Spleen (tissue), 11 donors: ENCODE measurements at regions not wholly inside any gene's neighbourhood (a gene's known extent, or its start where the extent isn't known, plus 50 kb on each side); places are given as distances from the start of the nearest gene placed in this dataset.

ENCODE experiments used
- DNase-seq: peaks from one replicate; pipeline ENCODE4 v3.0.0-alpha.2; 2020
- H3K27ac ChIP-seq, 8 donors: fragments of 200-600 bp; sonication (generic) in 7 of 8; 1 replicate in 4 of 8; 2 replicates in 4 of 8; pipeline versions ENCODE4 v1.5.0 to v1.8.0; 2016 to 2021; ENCODE audit warnings: inconsistent platforms in 4 of 8, mild to moderate bottlenecking in 4 of 8, moderate library complexity in 1 of 8
- H3K27me3 ChIP-seq, 7 donors: fragments of 200-600 bp; sonication (generic) in 6 of 7; replicated peaks in 1 of 7; 1 replicate in 4 of 7; 2 replicates in 3 of 7; pipeline versions ENCODE4 v1.5.0 to v1.8.0; 2016 to 2021; ENCODE audit warnings: inconsistent platforms in 3 of 7, mild to moderate bottlenecking in 1 of 7
- H3K36me3 ChIP-seq, 6 donors: fragments of 200-600 bp; sonication (generic) in 5 of 6; 1 replicate in 4 of 6; 2 replicates in 2 of 6; pipeline versions ENCODE4 v1.5.0 to v1.8.0; 2016 to 2021; ENCODE audit warnings: inconsistent platforms in 2 of 6
- H3K4me1 ChIP-seq, 6 donors: fragments of 200-600 bp; sonication (generic) in 5 of 6; 1 replicate in 3 of 6; 2 replicates in 3 of 6; pipeline versions ENCODE4 v1.5.0 to v1.8.0; 2016 to 2021; ENCODE audit warnings: inconsistent platforms in 3 of 6
- H3K4me3 ChIP-seq, 8 donors: fragments of 200-600 bp; sonication (generic) in 7 of 8; 1 replicate in 4 of 8; 2 replicates in 4 of 8; pipeline versions ENCODE4 v1.5.0 to v1.8.0; 2016 to 2021; ENCODE audit warnings: inconsistent platforms in 4 of 8, mild to moderate bottlenecking in 4 of 8, moderate library complexity in 2 of 8
- H3K9me3 ChIP-seq, 8 donors: fragments of 200-600 bp; sonication (generic) in 7 of 8; 1 replicate in 4 of 8; 2 replicates in 4 of 8; pipeline versions ENCODE4 v1.5.0 to v1.8.0; 2016 to 2021; ENCODE audit warnings: inconsistent platforms in 4 of 8
- CTCF ChIP-seq, 11 experiments: fragments of 200-600 bp in 7 of 11; fragments of 450-650 bp in 4 of 11; sonication (generic) in 4 of 11; IDR thresholded peaks in 8 of 11; conservative IDR thresholded peaks in 3 of 11; 1 replicate in 7 of 11; 2 replicates in 4 of 11; pipeline versions ENCODE4 v1.4.0 to v1.8.0; 2016 to 2021; ENCODE audit warnings: antibody characterized with exemption in 11 of 11, inconsistent platforms in 4 of 11, mild to moderate bottlenecking in 1 of 11
- POLR2A ChIP-seq, 3 donors: fragments of 450-650 bp; IDR thresholded peaks; one replicate each; pipeline ENCODE4 v1.5.1; 2017; ENCODE audit warnings: antibody characterized with exemption in 3 of 3, mild to moderate bottlenecking in 1 of 3
- POLR2AphosphoS5 ChIP-seq, 3 donors: sonication (generic); formaldehyde crosslinking; IDR thresholded peaks; one replicate each; pipeline ENCODE4 v1.5.1; 2017; ENCODE audit warnings: antibody characterized with exemption in 3 of 3
- WGBS, 5 donors: extraction: QIAGEN DNeasy Blood & Tissue Kit in 3 of 5; methylation state at CpG; one replicate each; pipeline versions ENCODE4 v1.1.5 to v1.1.7; 2013 to 2018; 5-methylcytosine and 5-hydroxymethylcytosine counted together
- intact Hi-C: fragments of 100-400 bp; cut with DNase I; formaldehyde crosslinking; loops from one replicate; pipeline ENCODE4 v1.15.0; 2023; ENCODE audit warnings: low total_unique reads
- donor health status: healthy with polysubstance abuse.
- donor health status: DM: no; HTN: no; CAD: no; lungs with moderate emphysema.
- donor health status: DM: no; HTN: no; CAD: no.
- donor health status: Bipolar disorder and iron deficiency.
- donor health status: healthy.
- donor health status: DM: no; HTN: no; CAD: no.
- donor health status: DM: yes; HTN: yes; CAD: no.

- peaks cover 0 to 8% (median 0%) of the 10 kb centered on the region in 8 donors for H3K9me3 ChIP-seq
- H3K4me3 ChIP-seq: no peak overlapping the region
- TF ChIP-seq POLR2A (IDR thresholded peaks at IDR 0.05) (no peak), CTCF (IDR thresholded peaks at IDR 0.05 in 8 of 11, conservative IDR thresholded peaks at IDR 0.05 in 3 of 11) (no peak), POLR2AphosphoS5 (IDR thresholded peaks at IDR 0.05) (no peak)
- no peak overlapping the region for H3K27ac ChIP-seq
- no peaks in the 10 kb centered on the region for H3K4me1 ChIP-seq
- DNase-seq: no peak
- intact Hi-C loops: no loop called here
- H3K36me3 ChIP-seq: no peaks in the 10 kb centered on the region
- WGBS, 5 donors: 90 to 95% (median 92%) methylated on average over 1 of the region's 1 CpG
- no peaks in the 10 kb centered on the region for H3K27me3 ChIP-seq
Observed at GRCh38 chr2:56806924-56807323, 623.1 kb downstream of the CCDC85A start.

GRCh38 chr2:56807861-56808260 is 624.1 kb downstream of the CCDC85A start:
- H3K9me3 ChIP-seq: peaks cover 0 to 8% (median 0%) of the 10 kb centered on the region in 8 donors
- TF ChIP-seq CTCF (IDR thresholded peaks at IDR 0.05 in 8 of 11, conservative IDR thresholded peaks at IDR 0.05 in 3 of 11) (no peak), POLR2AphosphoS5 (IDR thresholded peaks at IDR 0.05) (no peak), POLR2A (IDR thresholded peaks at IDR 0.05) (no peak)
- H3K4me3 ChIP-seq: no peak overlapping the region
- no peaks in the 10 kb centered on the region for H3K27me3 ChIP-seq
- no peak overlapping the region for H3K27ac ChIP-seq
- 71 to 84% (median 81%) methylated on average over 2 of the region's 2 CpGs for WGBS, 5 donors
- H3K36me3 ChIP-seq: no peaks in the 10 kb centered on the region
- no peak for DNase-seq
- no peaks in the 10 kb centered on the region for H3K4me1 ChIP-seq
- intact Hi-C loops: no loop called here

GRCh38 chr2:56811401-56811800 is 627.6 kb downstream of the CCDC85A start:
- peaks cover 0 to 13% (median 0%) of the 10 kb centered on the region in 8 donors for H3K9me3 ChIP-seq
- H3K4me1 ChIP-seq: no peaks in the 10 kb centered on the region
- no peak for TF ChIP-seq CTCF (IDR thresholded peaks at IDR 0.05 in 8 of 11, conservative IDR thresholded peaks at IDR 0.05 in 3 of 11)
- no peak for TF ChIP-seq POLR2AphosphoS5 (IDR thresholded peaks at IDR 0.05)
- intact Hi-C loops: no loop called here
- H3K36me3 ChIP-seq: no peaks in the 10 kb centered on the region
- no peaks in the 10 kb centered on the region for H3K27me3 ChIP-seq
- 50 to 70% (median 68%) methylated on average over 2 of the region's 2 CpGs for WGBS, 5 donors
- H3K4me3 ChIP-seq: no peak overlapping the region
- DNase-seq: no peak
- H3K27ac ChIP-seq: no peak overlapping the region

- WGBS, 5 donors: 38 to 86% (median 85%) methylated on average over 1 of the region's 1 CpG
- Histone ChIP-seq H3K36me3 (no peaks in the 10 kb centered on the region), H3K27ac (no peak overlapping the region), H3K9me3 (peaks cover 0 to 22% (median 0%) of the 10 kb centered on the region in 8 donors), H3K4me3 (no peak overlapping the region), H3K4me1 (no peaks in the 10 kb centered on the region), H3K27me3 (no peaks in the 10 kb centered on the region)
- no peak for DNase-seq
- no peak for TF ChIP-seq POLR2A (IDR thresholded peaks at IDR 0.05)
- TF ChIP-seq CTCF (IDR thresholded peaks at IDR 0.05 in 8 of 11, conservative IDR thresholded peaks at IDR 0.05 in 3 of 11): no peak
- TF ChIP-seq POLR2AphosphoS5 (IDR thresholded peaks at IDR 0.05): no peak
- intact Hi-C loops: no loop called here
Observed at GRCh38 chr2:56812432-56812831, 628.6 kb downstream of the CCDC85A start.
